GM18520 (cell line): ENCODE measurements at regions not wholly inside any gene's neighbourhood (a gene's known extent, or its start where the extent isn't known, plus 50 kb on each side); places are given as distances from the start of the nearest gene placed in this dataset.

Experiments used
- ATAC-seq: cut with Tn5 transposase; IDR thresholded peaks from one replicate; pipeline ENCODE4 v1.9.1; 2021; ENCODE audit not compliant: unreplicated experiment

GRCh38 chr9:118985851-118986250, 383.4 kb downstream of the BRINP1 start:
- no peak for ATAC-seq

GRCh38 chr9:118987167-118987566, 382.1 kb downstream of the BRINP1 start:
- ATAC-seq, result no peak

- ATAC-seq, result no peak
These were observed 378.3 kb downstream of the BRINP1 start for GRCh38 chr9:118990949-118991348.

GRCh38 chr9:118991366-118992285, 377.6 kb downstream of the BRINP1 start:
- ATAC-seq, result no peak

- ATAC-seq, result no peak
These were observed 376.1 kb downstream of the BRINP1 start for GRCh38 chr9:118992813-118993794.

- ATAC-seq, result no peak
These were observed 375.3 kb downstream of the BRINP1 start for GRCh38 chr9:118993965-118994364.

- no peak for ATAC-seq
These were observed 366.7 kb downstream of the BRINP1 start for GRCh38 chr9:119002491-119002890.

GRCh38 chr9:119003201-119003611, 366.0 kb downstream of the BRINP1 start:
- no peak for ATAC-seq

GRCh38 chr9:119003882-119004617, 365.2 kb downstream of the BRINP1 start:
- ATAC-seq, result no peak

GRCh38 chr9:119004618-119004990, 364.6 kb downstream of the BRINP1 start:
- no peak for ATAC-seq

GRCh38 chr9:119005162-119005561, 364.1 kb downstream of the BRINP1 start:
- no peak for ATAC-seq

- ATAC-seq, result no peak
These were observed 360.0 kb downstream of the BRINP1 start for GRCh38 chr9:119009249-119009648.

- ATAC-seq, result no peak
These were observed 349.0 kb downstream of the BRINP1 start for GRCh38 chr9:119020284-119020683.

GRCh38 chr9:119020730-119021333, 348.4 kb downstream of the BRINP1 start:
- no peak for ATAC-seq

- no peak for ATAC-seq
These were observed 343.1 kb downstream of the BRINP1 start for GRCh38 chr9:119026120-119026519.

GRCh38 chr9:119027901-119028699, 341.1 kb downstream of the BRINP1 start:
- ATAC-seq, result no peak

- no peak for ATAC-seq
These were observed 339.3 kb downstream of the BRINP1 start for GRCh38 chr9:119029886-119030285.

- ATAC-seq, result no peak
These were observed 335.6 kb downstream of the BRINP1 start for GRCh38 chr9:119033596-119033995.

GRCh38 chr9:119036969-119037368, 332.3 kb downstream of the BRINP1 start:
- no peak for ATAC-seq

- no peak for ATAC-seq
These were observed 325.2 kb downstream of the BRINP1 start for GRCh38 chr9:119043996-119044395.
